GM12878 (cell line): ENCODE measurements at regions not wholly inside any gene's neighbourhood (a gene's known extent, or its start where the extent isn't known, plus 50 kb on each side); places are given as distances from the start of the nearest gene placed in this dataset.

Experiments
- ATAC-seq: fragments of 200-7000 bp; cut with Tn5 transposase; 3 replicates; pipeline ENCODE4 v1.9.1; 2020; ENCODE audit warnings: mild to moderate bottlenecking, moderate library complexity
- BruUV-seq: library from RNA; stranded (reverse); fragments of 400-500 nt; replicated peaks from 2 replicates; lab custom pipeline; 2021; lab: Mats Ljungman, UMichigan
- CTCF ChIA-PET: fragments of 300-600 bp; sonication (Branson Sonifier 250); formaldehyde crosslinking; extraction: SDS; loops from one replicate; lab custom pipeline; 2021; ENCODE audit warnings: inconsistent platforms; lab: Yijun Ruan, JAX
- POLR2A ChIA-PET: fragments of 350-600 bp; formaldehyde crosslinking; extraction: SDS; loops from one replicate; lab custom pipeline; 2021; ENCODE audit warnings: inconsistent platforms; lab: Charles Lee
- RAD21 ChIA-PET: fragments of 300-600 bp; sonication (Branson Sonifier 250); formaldehyde crosslinking; loops from one replicate; lab custom pipeline; 2023; ENCODE audit warnings: antibody characterized with exemption; ENCODE audit not compliant: unreplicated experiment; lab: Charles Lee
- SMC1A ChIA-PET: fragments of 300-600 bp; sonication (Branson Sonifier 250); formaldehyde crosslinking; loops from one replicate; lab custom pipeline; 2023; ENCODE audit not compliant: unreplicated experiment, uncharacterized antibody; lab: Charles Lee
- DNase-seq: peaks from one replicate; pipeline ENCODE4 v3.0.0-alpha.2; 2011; ENCODE audit warnings: low read depth, low spot score
- FAIRE-seq: peaks from 3 replicates; lab custom pipeline; 2011; peaks lifted over from hg19 to GRCh38; lab: Jason Lieb, UNC
- H2AFZ ChIP-seq: 2 replicates; pipeline ENCODE4 v1.6.0; 2011; ENCODE audit warnings: low read depth, low read length, control low read depth; ENCODE audit not compliant: control insufficient read depth
- H3K27ac ChIP-seq: 2 replicates; pipeline ENCODE4 v1.5.1; 2011; ENCODE audit warnings: control low read depth; ENCODE audit not compliant: control insufficient read depth, insufficient read depth
- H3K27me3 ChIP-seq, 2 experiments: replicated peaks in 1 of 2; 2 replicates each; pipeline versions ENCODE4 v1.6.0 to v1.6.1; 2011; ENCODE audit warnings: low read length in 1 of 2; ENCODE audit not compliant: control insufficient read depth in 2 of 2, insufficient read depth in 2 of 2
- H3K36me3 ChIP-seq, 2 experiments: 2 replicates each; pipeline ENCODE4 v1.5.1; 2011; ENCODE audit warnings: low read length in 1 of 2; ENCODE audit not compliant: control insufficient read depth in 2 of 2, insufficient read depth in 2 of 2
- H3K4me1 ChIP-seq: 2 replicates; pipeline ENCODE4 v1.6.1; 2011; ENCODE audit warnings: mild to moderate bottlenecking, low read length, moderate library complexity, mixed read lengths; ENCODE audit not compliant: control insufficient read depth, insufficient read depth
- H3K4me2 ChIP-seq: 2 replicates; pipeline ENCODE4 v1.6.0; 2011; ENCODE audit warnings: control low read depth; ENCODE audit not compliant: control insufficient read depth, insufficient read depth
- H3K4me3 ChIP-seq: fragments of 200-600 bp; sonication (generic); 2 replicates; pipeline ENCODE4 v1.5.1; 2016
- H3K79me2 ChIP-seq: 2 replicates; pipeline ENCODE4 v1.6.0; 2011; ENCODE audit warnings: low read length; ENCODE audit not compliant: control insufficient read depth, insufficient read depth
- H3K9ac ChIP-seq: 2 replicates; pipeline ENCODE4 v1.8.0; 2011; ENCODE audit warnings: low read length, control low read depth, mixed read lengths; ENCODE audit not compliant: control insufficient read depth, insufficient read depth
- H3K9me3 ChIP-seq: replicated peaks from 3 replicates; pipeline ENCODE4 v1.5.1; 2011; ENCODE audit warnings: mild to moderate bottlenecking, low read length; ENCODE audit not compliant: control insufficient read depth, insufficient read depth
- H4K20me1 ChIP-seq: 2 replicates; pipeline ENCODE4 v1.6.0; 2011; ENCODE audit not compliant: control insufficient read depth, insufficient read depth
- CBX5 ChIP-seq: sonication (generic); IDR thresholded peaks from 2 replicates; pipeline ENCODE4 v1.6.1; 2016; ENCODE audit warnings: low read depth, moderate library complexity, mild to moderate bottlenecking, inconsistent platforms
- CEBPB ChIP-seq, 2 experiments: fragments of 150-350 bp in 1 of 2; IDR thresholded peaks; 2 replicates each; pipeline ENCODE4 v1.6.1; 2012 to 2014; ENCODE audit warnings: low read depth in 2 of 2, low read length in 2 of 2, borderline replicate concordance in 1 of 2, inconsistent platforms in 1 of 2
- CEBPZ ChIP-seq: fragments of 150-350 bp; IDR thresholded peaks from 2 replicates; pipeline ENCODE4 v1.6.1; 2016; ENCODE audit warnings: low read depth, low read length
- CREB1 ChIP-seq: IDR thresholded peaks from 2 replicates; pipeline ENCODE4 v1.6.1; 2012; ENCODE audit warnings: low read depth, mild to moderate bottlenecking, inconsistent platforms
- EP300 ChIP-seq, 2 experiments: fragments of 150-350 bp in 1 of 2; IDR thresholded peaks; 2 replicates each; pipeline ENCODE4 v1.6.1; 2011 to 2012; ENCODE audit warnings: low read depth in 2 of 2, low read length in 2 of 2, borderline replicate concordance in 1 of 2, improper control_type of control experiment in 1 of 2, inconsistent platforms in 1 of 2; ENCODE audit not compliant: control insufficient read depth in 1 of 2
- JUND ChIP-seq: IDR thresholded peaks from 2 replicates; pipeline ENCODE4 v1.6.1; 2012; ENCODE audit warnings: low read depth, mild to moderate bottlenecking, low read length, improper control_type of control experiment, moderate library complexity
- POLR2A ChIP-seq: IDR thresholded peaks from 2 replicates; pipeline ENCODE4 v1.6.1; 2011; ENCODE audit warnings: low read depth, mild to moderate bottlenecking, low read length
- RELA ChIP-seq: fragments of 450-650 bp; IDR thresholded peaks from 2 replicates; pipeline ENCODE4 v1.8.0; 2014; ENCODE audit warnings: borderline replicate concordance; ENCODE audit not compliant: partially characterized antibody
- SIN3A ChIP-seq: IDR thresholded peaks from 2 replicates; pipeline ENCODE4 v1.6.1; 2012; ENCODE audit warnings: low read depth, low read length, improper control_type of control experiment
- TARDBP ChIP-seq: IDR thresholded peaks from 2 replicates; pipeline ENCODE4 v1.6.1; 2016; ENCODE audit warnings: borderline replicate concordance
- WGBS: methylation state at CpG from one replicate; pipeline ENCODE4 v1.1.6; 2016; ENCODE audit warnings: low lambda C conversion rate; ENCODE audit not compliant: insufficient replicate concordance, insufficient coverage; ENCODE audit errors: missing lambda C conversion rate; 5-methylcytosine and 5-hydroxymethylcytosine counted together
- in situ Hi-C: fragments of 300-500 bp; cut with MboI; formaldehyde crosslinking; loops from 9 replicates; pipeline ENCODE4 v1.14.3; 2018; ENCODE audit warnings: mixed read lengths
- intact Hi-C: fragments of 100-400 bp; cut with micrococcal nuclease; formaldehyde crosslinking; loops from one replicate; pipeline ENCODE4 v1.14.2; 2022; ENCODE audit not compliant: unreplicated experiment
- TF ChIP-seq, protein P1 (sequence below): IDR thresholded peaks from 2 replicates; pipeline ENCODE4 v1.6.1; 2012; ENCODE audit warnings: mild to moderate bottlenecking, low read depth, low read length
- TF ChIP-seq, protein P2 (sequence below): IDR thresholded peaks from 2 replicates; pipeline ENCODE4 v1.6.1; 2011; ENCODE audit warnings: low read depth, mild to moderate bottlenecking, low read length, moderate library complexity, borderline replicate concordance; ENCODE audit errors: extremely low read depth

- TF ChIP-seq, protein P1, sequence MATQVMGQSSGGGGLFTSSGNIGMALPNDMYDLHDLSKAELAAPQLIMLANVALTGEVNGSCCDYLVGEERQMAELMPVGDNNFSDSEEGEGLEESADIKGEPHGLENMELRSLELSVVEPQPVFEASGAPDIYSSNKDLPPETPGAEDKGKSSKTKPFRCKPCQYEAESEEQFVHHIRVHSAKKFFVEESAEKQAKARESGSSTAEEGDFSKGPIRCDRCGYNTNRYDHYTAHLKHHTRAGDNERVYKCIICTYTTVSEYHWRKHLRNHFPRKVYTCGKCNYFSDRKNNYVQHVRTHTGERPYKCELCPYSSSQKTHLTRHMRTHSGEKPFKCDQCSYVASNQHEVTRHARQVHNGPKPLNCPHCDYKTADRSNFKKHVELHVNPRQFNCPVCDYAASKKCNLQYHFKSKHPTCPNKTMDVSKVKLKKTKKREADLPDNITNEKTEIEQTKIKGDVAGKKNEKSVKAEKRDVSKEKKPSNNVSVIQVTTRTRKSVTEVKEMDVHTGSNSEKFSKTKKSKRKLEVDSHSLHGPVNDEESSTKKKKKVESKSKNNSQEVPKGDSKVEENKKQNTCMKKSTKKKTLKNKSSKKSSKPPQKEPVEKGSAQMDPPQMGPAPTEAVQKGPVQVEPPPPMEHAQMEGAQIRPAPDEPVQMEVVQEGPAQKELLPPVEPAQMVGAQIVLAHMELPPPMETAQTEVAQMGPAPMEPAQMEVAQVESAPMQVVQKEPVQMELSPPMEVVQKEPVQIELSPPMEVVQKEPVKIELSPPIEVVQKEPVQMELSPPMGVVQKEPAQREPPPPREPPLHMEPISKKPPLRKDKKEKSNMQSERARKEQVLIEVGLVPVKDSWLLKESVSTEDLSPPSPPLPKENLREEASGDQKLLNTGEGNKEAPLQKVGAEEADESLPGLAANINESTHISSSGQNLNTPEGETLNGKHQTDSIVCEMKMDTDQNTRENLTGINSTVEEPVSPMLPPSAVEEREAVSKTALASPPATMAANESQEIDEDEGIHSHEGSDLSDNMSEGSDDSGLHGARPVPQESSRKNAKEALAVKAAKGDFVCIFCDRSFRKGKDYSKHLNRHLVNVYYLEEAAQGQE = no peak
Measured at GRCh38 chr12:68532204-68532886, 78.4 kb upstream of the RAP1B start (continued).

GRCh38 chr12:68532887-68533248 lies 77.8 kb upstream of the RAP1B start:
- no peak overlapping the region; the same call in 1 of the 2 replicates for H2AFZ ChIP-seq
- ChIA-PET SMC1A (interaction anchor here (1.1 to 1.4 kb wide), 5 partner anchors 10 to 50 kb away, joined by 3 to 5 read pairs (median 3); no protein-coding TSS in a partner anchor), POLR2A (no interaction called here), RAD21 (interaction anchor here (2.0 kb wide), 1 partner anchor 37 kb away, joined by 4 read pairs; no protein-coding TSS in a partner anchor), CTCF (interaction anchor here (1.3 kb wide), 1 partner anchor 84 kb away, joined by 3 read pairs; no protein-coding TSS in a partner anchor)
- no peaks in the 10 kb centered on the region for H3K27me3 ChIP-seq
- H3K79me2 ChIP-seq = no peaks in the 10 kb centered on the region
- no peaks in the 10 kb centered on the region; the same call in 2 of the 3 replicates for H3K9me3 ChIP-seq
- no peaks in the 10 kb centered on the region for H3K36me3 ChIP-seq
- no peak for ATAC-seq
- H3K4me1 ChIP-seq = no peaks in the 10 kb centered on the region
- no peak overlapping the region for H3K4me2 ChIP-seq
- FAIRE-seq = no peak
- intact Hi-C loops = no loop called here
- no TSS peak for BruUV-seq
- no peak for DNase-seq
- H3K27ac ChIP-seq = no peak overlapping the region
- H4K20me1 ChIP-seq = no peaks in the 10 kb centered on the region
- H3K9ac ChIP-seq = no peak overlapping the region
- no peak overlapping the region for H3K4me3 ChIP-seq
- in situ Hi-C loops = no loop called here
- 59% methylated on average over 2 of the region's 2 CpGs for WGBS
- TF ChIP-seq JUND (no peak), CREB1 (no peak), POLR2A (no peak), CEBPZ (no peak), SIN3A (no peak), TARDBP (no peak), EP300 (IDR thresholded peaks at IDR 0.05; ENCODE audit: borderline replicate concordance in 1 of 2, control insufficient read depth in 1 of 2, low read depth in 2 of 2, low read length in 2 of 2) (no peak), CEBPB (IDR thresholded peaks at IDR 0.05; ENCODE audit: borderline replicate concordance in 1 of 2, low read depth in 2 of 2, low read length in 2 of 2) (no peak), CBX5 (no peak), RELA (no peak)
- TF ChIP-seq, protein P2, sequence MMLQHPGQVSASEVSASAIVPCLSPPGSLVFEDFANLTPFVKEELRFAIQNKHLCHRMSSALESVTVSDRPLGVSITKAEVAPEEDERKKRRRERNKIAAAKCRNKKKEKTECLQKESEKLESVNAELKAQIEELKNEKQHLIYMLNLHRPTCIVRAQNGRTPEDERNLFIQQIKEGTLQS = no peak
